CD4-positive, alpha-beta T cell treated with Interleukin-15 for 1 hour (primary cell): ENCODE measurements at regions not wholly inside any gene's neighbourhood (a gene's known extent, or its start where the extent isn't known, plus 50 kb on each side); places are given as distances from the start of the nearest gene placed in this dataset.

Source experiments
- DNase-seq: peaks from one replicate; pipeline ENCODE4 v3.0.0-alpha.2; 2020

DNA sequence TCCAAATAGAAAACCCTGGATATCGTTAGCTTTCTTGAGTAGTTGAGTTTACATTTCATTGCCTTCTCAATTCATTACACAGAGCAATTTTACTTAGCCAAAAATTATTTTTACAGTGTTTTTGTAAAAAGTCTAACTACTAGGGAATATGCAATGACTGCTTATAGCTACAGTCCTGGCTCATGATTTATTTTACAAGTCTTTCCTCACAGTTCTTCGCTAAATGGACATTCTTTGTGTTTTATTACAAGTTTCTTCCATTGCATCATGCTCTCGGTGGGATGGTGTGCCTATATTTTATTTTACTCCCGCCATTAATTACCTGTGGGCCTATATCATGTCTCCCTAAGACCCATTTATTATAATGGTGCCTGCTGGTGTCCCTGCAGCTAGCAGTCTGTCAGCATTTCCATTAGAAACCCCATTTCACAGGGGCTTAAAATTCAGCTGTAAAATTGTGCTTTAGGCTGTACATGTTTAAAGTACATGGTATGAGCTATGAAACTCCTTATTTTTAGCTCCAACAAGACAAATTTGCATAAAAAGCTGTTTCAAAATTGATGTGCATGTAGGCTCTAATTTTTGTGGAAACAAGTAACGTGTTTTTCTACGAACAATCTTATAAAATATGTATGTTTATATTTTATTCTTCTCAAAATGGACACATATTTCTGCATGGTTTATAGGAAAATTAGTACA, 227.4 kb downstream of the SLC7A11 start:
- no peak for DNase-seq

- no peak for DNase-seq
Observed at GRCh38 chr4:138013625-138014024, 228.5 kb downstream of the SLC7A11 start.

GRCh38 chr4:138010639-138011038, 231.5 kb downstream of the SLC7A11 start:
- DNase-seq, result no peak

GRCh38 chr4:138007572-138007971, 234.6 kb downstream of the SLC7A11 start:
- DNase-seq, result no peak

DNA sequence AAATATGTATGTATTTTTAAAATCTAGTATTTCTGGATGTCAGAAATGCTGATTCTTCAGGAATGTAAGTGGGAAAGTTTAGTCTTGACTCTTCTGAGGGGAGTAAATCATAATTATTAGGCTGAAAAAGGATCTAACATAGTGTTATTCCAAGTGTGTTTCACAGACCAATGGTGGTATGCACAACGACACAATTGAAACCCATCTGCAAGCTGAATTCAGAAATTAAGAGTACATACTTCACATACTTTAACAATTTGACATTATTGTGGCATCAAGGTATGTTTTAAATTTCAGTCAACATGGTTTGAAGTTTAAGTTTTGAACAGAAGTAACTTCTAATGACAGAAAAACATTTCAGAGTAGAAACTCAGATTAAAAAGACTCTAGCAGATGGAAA, 236.7 kb downstream of the SLC7A11 start:
- DNase-seq, result no peak

DNA sequence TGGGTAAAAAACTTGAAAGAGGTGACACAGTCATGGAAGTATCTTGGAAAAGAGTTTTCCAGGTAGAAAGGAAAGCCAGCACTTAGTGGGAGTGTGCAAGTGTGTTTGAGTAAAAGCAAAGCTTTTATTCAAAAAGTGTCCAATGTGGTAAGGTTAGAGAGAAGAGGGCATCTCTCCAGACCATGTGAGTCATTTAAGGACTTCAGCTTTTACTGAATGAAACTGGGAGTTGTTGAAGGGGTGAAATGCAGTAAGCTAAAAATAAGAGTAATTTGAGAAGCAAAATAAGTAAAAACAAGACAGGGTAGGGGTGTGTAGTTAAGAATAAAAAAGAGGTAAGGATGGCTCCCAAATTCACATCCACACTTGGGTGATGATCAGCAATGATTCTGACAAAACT, 238.9 kb downstream of the SLC7A11 start:
- DNase-seq, result no peak

GRCh38 chr4:137998666-137999429, 243.3 kb downstream of the SLC7A11 start:
- no peak for DNase-seq

DNA sequence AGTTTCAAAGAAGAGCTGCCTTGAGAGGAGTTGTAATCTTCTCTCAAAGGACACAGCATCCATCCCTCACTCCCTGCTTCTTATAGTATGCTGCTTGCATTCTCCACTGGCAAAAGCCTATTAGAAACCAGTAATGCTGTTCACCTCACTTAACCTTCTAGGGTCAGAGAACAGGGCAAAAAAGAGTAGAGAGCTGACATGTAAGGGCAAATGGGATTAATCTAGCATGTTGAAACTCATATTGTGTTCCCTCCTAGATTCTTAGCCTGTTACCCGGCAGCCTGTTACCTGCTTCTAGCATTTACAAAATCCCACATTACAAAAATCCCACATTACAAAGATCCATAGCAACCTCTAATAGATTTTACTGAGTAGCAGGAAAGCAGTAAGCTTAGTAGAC, 244.7 kb downstream of the SLC7A11 start:
- DNase-seq, result no peak

- no peak for DNase-seq
Observed at GRCh38 chr4:137994853-137995252, 247.3 kb downstream of the SLC7A11 start.

- DNase-seq, result no peak
Observed at GRCh38 chr4:137993232-137993631, 248.9 kb downstream of the SLC7A11 start.

GRCh38 chr4:137981277-137981676, 260.9 kb downstream of the SLC7A11 start:
- no peak for DNase-seq

GRCh38 chr4:137980641-137981040, 261.5 kb downstream of the SLC7A11 start:
- DNase-seq, result no peak

GRCh38 chr4:137979938-137980337, 262.2 kb downstream of the SLC7A11 start:
- no peak for DNase-seq

DNA sequence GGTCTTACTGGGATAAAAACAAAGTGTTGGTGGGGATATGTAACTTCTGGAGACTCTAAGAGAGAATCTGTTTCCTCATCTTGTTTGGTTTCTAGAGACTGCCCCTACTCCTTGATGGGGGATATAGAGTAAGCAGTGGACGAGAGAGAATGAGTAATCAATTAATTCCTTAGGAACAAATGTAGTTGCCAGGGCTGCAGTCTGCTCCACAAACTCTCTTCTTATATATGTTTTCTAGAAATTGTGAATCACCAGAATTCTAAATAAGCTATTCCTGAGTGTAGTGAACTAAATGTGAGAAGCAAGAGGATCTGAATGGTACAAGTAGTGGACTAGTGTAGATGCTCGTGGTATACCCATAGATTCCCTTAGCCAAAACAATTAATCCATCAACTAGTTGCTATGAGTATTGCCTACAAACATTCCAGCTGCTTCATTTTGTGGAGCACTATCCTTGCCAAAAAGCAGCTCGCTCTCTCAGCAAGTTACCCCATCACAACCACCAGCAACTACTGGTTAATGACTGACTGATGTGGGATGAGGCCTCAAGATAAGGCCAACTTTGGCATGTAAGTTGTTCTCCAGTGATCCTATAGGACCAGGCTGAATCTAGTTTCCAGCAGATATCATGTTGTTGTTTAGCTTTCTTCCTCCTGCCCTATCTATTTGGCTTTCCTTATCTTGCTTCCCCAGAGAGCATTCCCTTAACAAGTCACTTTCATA, 273.0 kb downstream of the SLC7A11 start:
- no peak for DNase-seq

DNA sequence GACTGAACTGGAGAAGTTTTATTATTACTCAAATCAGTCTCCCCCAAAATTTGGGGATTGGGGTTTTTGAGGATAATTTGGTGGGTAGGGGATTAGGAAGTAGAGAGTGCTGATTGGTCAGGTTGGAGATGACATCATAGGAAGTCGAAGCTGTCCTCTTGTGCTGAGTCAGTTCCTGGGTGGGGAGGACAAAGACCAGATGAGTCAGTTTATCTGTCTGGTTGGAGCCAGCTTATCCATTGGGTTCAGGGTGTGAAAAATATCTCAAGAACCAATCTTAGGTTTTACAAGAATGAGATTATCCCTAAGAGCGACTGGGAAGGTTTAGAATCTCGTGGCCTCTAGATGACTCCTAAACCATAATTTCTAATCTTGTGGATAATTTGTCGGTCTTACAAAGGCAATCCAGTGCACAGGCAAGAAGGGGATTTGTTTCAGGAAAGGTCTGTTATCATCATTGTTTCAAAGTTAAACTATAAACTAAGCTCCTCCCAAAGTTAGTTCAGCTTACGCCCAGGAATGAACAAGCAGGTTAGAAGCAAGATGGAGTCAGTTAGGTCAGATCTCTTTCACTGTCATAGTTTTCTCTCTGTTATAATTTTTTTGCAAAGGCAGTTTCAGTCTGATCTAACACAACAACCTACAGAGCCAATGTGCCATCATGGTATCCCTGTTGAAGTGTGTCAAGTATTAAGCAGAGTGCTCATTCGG, 274.5 kb downstream of the SLC7A11 start:
- no peak for DNase-seq

DNA sequence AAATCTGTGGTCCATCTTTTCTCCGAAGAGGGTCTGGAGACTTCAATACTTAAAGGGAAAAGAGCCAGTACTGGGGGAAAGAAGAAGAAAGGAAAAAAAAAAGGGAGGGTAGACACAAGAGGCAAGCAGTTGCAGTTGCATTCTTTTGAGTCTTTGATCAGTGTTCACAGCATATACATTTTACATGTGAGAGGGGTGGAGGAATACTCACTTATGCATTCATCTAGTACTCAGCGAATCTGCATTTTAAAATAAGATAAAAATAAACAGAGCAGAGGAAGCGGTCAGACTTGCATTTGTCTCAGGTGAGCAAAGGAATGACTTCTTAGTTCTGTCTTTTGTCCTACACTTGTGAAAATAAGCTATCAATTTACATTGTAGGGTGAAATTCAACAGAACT, 275.6 kb downstream of the SLC7A11 start:
- DNase-seq, result no peak

- DNase-seq, result no peak
Observed at GRCh38 chr4:137961051-137961438, 281.1 kb downstream of the SLC7A11 start.

- no peak for DNase-seq
Observed at GRCh38 chr4:137960371-137961050, 281.6 kb downstream of the SLC7A11 start.

GRCh38 chr4:137957806-137958205, 284.3 kb downstream of the SLC7A11 start:
- DNase-seq, result no peak

- no peak for DNase-seq
Observed at GRCh38 chr4:137956256-137956655, 285.9 kb downstream of the SLC7A11 start.

- DNase-seq, result no peak
Observed at GRCh38 chr4:137955595-137955994, 286.6 kb downstream of the SLC7A11 start.

- DNase-seq, result no peak
Observed at GRCh38 chr4:137952116-137952515, 290.0 kb downstream of the SLC7A11 start.

DNA sequence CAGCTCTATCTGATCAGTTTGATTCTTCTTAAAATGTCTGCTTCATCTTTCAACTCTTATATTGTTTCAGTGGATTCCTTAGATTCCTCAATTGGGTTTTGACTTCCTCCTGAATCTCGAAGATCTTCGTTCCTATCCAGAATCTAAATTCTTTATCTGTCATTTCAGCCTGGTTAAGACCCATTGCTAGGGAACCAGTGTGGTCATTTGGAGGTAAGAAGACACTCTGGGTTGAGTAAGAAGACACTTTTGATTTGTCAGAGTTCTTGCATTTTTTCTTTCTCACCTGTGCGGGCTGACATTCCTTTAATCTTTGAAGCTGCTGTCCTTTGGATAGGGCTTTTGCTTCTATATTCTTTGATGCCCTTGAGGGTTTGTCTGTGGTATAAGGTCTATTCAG, 291.9 kb downstream of the SLC7A11 start:
- no peak for DNase-seq
